Panc1 (cell line): ENCODE measurements at regions not wholly inside any gene's neighbourhood (a gene's known extent, or its start where the extent isn't known, plus 50 kb on each side); places are given as distances from the start of the nearest gene placed in this dataset.

Experiments
- SIN3A ChIP-seq: IDR thresholded peaks from 2 replicates; pipeline ENCODE4 v1.6.1; 2012; ENCODE audit warnings: low read depth, mild to moderate bottlenecking, low read length, moderate library complexity, borderline replicate concordance; ENCODE audit not compliant: insufficient read depth
- TF ChIP-seq, protein P1 (sequence below): fragments of 450-650 bp; IDR thresholded peaks from 2 replicates; pipeline ENCODE4 v1.5.1; 2017; ENCODE audit warnings: mild to moderate bottlenecking

DNA sequence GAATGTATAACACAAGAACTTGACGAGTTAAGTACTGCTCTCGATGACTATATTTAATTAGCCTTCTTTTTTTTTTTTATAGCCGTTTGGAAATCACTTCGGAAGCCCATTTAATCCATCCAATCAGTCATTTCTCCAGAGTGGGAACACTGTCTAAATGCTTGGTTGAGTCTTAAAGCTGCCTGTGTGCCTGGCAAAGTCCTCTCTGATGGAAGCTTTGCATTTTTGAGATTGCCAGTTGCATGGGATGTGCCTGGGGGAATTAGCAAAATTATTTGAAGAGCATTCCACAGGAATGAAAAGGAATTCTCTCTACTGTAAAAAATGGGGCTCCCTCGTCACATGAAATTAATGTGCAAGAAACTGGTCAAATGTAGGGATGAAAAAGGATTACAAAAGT is 398.8 kb upstream of the RPS6KA3 start:
- TF ChIP-seq, protein P1, sequence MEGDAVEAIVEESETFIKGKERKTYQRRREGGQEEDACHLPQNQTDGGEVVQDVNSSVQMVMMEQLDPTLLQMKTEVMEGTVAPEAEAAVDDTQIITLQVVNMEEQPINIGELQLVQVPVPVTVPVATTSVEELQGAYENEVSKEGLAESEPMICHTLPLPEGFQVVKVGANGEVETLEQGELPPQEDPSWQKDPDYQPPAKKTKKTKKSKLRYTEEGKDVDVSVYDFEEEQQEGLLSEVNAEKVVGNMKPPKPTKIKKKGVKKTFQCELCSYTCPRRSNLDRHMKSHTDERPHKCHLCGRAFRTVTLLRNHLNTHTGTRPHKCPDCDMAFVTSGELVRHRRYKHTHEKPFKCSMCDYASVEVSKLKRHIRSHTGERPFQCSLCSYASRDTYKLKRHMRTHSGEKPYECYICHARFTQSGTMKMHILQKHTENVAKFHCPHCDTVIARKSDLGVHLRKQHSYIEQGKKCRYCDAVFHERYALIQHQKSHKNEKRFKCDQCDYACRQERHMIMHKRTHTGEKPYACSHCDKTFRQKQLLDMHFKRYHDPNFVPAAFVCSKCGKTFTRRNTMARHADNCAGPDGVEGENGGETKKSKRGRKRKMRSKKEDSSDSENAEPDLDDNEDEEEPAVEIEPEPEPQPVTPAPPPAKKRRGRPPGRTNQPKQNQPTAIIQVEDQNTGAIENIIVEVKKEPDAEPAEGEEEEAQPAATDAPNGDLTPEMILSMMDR = no peak
- no peak for TF ChIP-seq SIN3A
